ENCODE measurements at regions not wholly inside any gene's neighbourhood (a gene's known extent, or its start where the extent isn't known, plus 50 kb on each side); places are given as distances from the start of the nearest gene placed in this dataset.

GRCh38 chr13:80906860-80907259, 565.9 kb upstream of the SPRY2 start:
- H3K4me3 ChIP-seq, result no peak overlapping the region
- TF ChIP-seq EZH2phosphoT487 (IDR thresholded peaks at IDR 0.05; ENCODE audit: low read depth, severe bottlenecking, unreplicated experiment) (no peak), EZH2 (IDR thresholded peaks at IDR 0.05; ENCODE audit: borderline replicate concordance) (no peak)
- TF ChIP-seq, protein P1, sequence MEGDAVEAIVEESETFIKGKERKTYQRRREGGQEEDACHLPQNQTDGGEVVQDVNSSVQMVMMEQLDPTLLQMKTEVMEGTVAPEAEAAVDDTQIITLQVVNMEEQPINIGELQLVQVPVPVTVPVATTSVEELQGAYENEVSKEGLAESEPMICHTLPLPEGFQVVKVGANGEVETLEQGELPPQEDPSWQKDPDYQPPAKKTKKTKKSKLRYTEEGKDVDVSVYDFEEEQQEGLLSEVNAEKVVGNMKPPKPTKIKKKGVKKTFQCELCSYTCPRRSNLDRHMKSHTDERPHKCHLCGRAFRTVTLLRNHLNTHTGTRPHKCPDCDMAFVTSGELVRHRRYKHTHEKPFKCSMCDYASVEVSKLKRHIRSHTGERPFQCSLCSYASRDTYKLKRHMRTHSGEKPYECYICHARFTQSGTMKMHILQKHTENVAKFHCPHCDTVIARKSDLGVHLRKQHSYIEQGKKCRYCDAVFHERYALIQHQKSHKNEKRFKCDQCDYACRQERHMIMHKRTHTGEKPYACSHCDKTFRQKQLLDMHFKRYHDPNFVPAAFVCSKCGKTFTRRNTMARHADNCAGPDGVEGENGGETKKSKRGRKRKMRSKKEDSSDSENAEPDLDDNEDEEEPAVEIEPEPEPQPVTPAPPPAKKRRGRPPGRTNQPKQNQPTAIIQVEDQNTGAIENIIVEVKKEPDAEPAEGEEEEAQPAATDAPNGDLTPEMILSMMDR (IDR thresholded peaks at IDR 0.05; ENCODE audit: poor library complexity), result no peak
- no peak for DNase-seq (ENCODE audit: low spot score)
- no peak overlapping the region for H3K27ac ChIP-seq
- WGBS (ENCODE audit: low lambda C conversion rate, missing lambda C conversion rate), result 77% methylated on average over 2 of the region's 2 CpGs
- H3K36me3 ChIP-seq (replicated peaks; ENCODE audit: insufficient read depth, low read depth), result no peaks in the 10 kb centered on the region
- no peaks in the 10 kb centered on the region for H3K79me2 ChIP-seq
- H3K27me3 ChIP-seq, result no peaks in the 10 kb centered on the region
- H4K20me1 ChIP-seq (ENCODE audit: insufficient read depth, poor library complexity, severe bottlenecking), result no peaks in the 10 kb centered on the region
- no peaks in the 10 kb centered on the region for H3K4me1 ChIP-seq (ENCODE audit: insufficient read depth)
- no peak overlapping the region for H2AFZ ChIP-seq
- no peaks in the 10 kb centered on the region for H3K9me2 ChIP-seq (replicated peaks; ENCODE audit: insufficient read depth)
- H3K4me2 ChIP-seq, result no peak overlapping the region
- no peaks in the 10 kb centered on the region for H3K9me3 ChIP-seq (ENCODE audit: low read depth)

- Histone ChIP-seq H3K36me3 (replicated peaks; ENCODE audit: insufficient read depth, low read depth) (no peaks in the 10 kb centered on the region), H3K4me1 (ENCODE audit: insufficient read depth) (no peaks in the 10 kb centered on the region), H3K27me3 (no peaks in the 10 kb centered on the region), H4K20me1 (ENCODE audit: insufficient read depth, poor library complexity, severe bottlenecking) (no peaks in the 10 kb centered on the region), H3K4me3 (no peak overlapping the region), H3K79me2 (no peaks in the 10 kb centered on the region), H3K9me3 (ENCODE audit: low read depth) (no peaks in the 10 kb centered on the region), H3K27ac (peak overlapping the region; percentile 26), H2AFZ (no peak overlapping the region), H3K9me2 (replicated peaks; ENCODE audit: insufficient read depth) (no peaks in the 10 kb centered on the region), H3K4me2 (no peak overlapping the region)
- WGBS (ENCODE audit: low lambda C conversion rate, missing lambda C conversion rate), result 42% methylated on average over 1 of the region's 1 CpG
- DNase-seq (ENCODE audit: low spot score), result no peak
- TF ChIP-seq, protein P1 (IDR thresholded peaks at IDR 0.05; ENCODE audit: poor library complexity), result no peak
- TF ChIP-seq EZH2 (IDR thresholded peaks at IDR 0.05; ENCODE audit: borderline replicate concordance), result no peak
- peak; percentile 57 for TF ChIP-seq EZH2phosphoT487 (IDR thresholded peaks at IDR 0.05; ENCODE audit: low read depth, severe bottlenecking, unreplicated experiment)
Measured at GRCh38 chr13:80904386-80904785, 563.5 kb upstream of the SPRY2 start.

DNA sequence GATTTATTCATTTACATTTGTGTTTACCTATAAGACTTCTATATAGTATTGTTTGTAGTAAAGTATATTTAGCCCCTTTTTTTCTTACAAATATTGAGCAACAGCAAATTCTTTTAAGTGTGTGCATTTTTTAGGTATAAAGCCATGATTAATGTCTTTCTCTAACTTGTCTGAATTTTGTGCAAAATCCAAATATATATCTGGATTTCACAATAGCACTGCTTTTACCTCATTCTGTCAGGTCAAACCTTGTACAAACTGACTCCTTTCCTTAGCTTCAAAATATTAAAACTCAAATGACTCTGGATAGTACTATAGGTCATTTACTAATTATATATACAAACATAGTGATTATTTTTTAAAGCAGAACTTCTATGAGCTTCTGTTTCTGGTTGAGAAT, 563.0 kb upstream of the SPRY2 start:
- Histone ChIP-seq H3K27me3 (no peaks in the 10 kb centered on the region), H3K79me2 (no peaks in the 10 kb centered on the region), H3K9me3 (ENCODE audit: low read depth) (no peaks in the 10 kb centered on the region), H2AFZ (no peak overlapping the region), H3K4me3 (no peak overlapping the region), H3K4me1 (ENCODE audit: insufficient read depth) (no peaks in the 10 kb centered on the region), H3K27ac (no peak overlapping the region), H4K20me1 (ENCODE audit: insufficient read depth, poor library complexity, severe bottlenecking) (no peaks in the 10 kb centered on the region), H3K4me2 (no peak overlapping the region), H3K9me2 (replicated peaks; ENCODE audit: insufficient read depth) (no peaks in the 10 kb centered on the region), H3K36me3 (replicated peaks; ENCODE audit: insufficient read depth, low read depth) (no peaks in the 10 kb centered on the region)
- TF ChIP-seq EZH2 (IDR thresholded peaks at IDR 0.05; ENCODE audit: borderline replicate concordance), result no peak
- TF ChIP-seq, protein P1 (IDR thresholded peaks at IDR 0.05; ENCODE audit: poor library complexity), result no peak
- no peak for TF ChIP-seq EZH2phosphoT487 (IDR thresholded peaks at IDR 0.05; ENCODE audit: low read depth, severe bottlenecking, unreplicated experiment)
- no peak for DNase-seq (ENCODE audit: low spot score)

- no peak for TF ChIP-seq EZH2 (IDR thresholded peaks at IDR 0.05; ENCODE audit: borderline replicate concordance)
- TF ChIP-seq, protein P1 (IDR thresholded peaks at IDR 0.05; ENCODE audit: poor library complexity), result no peak
- no peak for TF ChIP-seq EZH2phosphoT487 (IDR thresholded peaks at IDR 0.05; ENCODE audit: low read depth, severe bottlenecking, unreplicated experiment)
- H3K27ac ChIP-seq, result peak overlapping the region; percentile 1
- H3K79me2 ChIP-seq, result no peaks in the 10 kb centered on the region
Measured at GRCh38 chr13:80901530-80901929, 560.6 kb upstream of the SPRY2 start.

More at GRCh38 chr13:80901530-80901929, 560.6 kb upstream of the SPRY2 start:
- Histone ChIP-seq H3K4me2 (no peak overlapping the region), H3K36me3 (replicated peaks; ENCODE audit: insufficient read depth, low read depth) (no peaks in the 10 kb centered on the region), H4K20me1 (ENCODE audit: insufficient read depth, poor library complexity, severe bottlenecking) (no peaks in the 10 kb centered on the region), H3K9me3 (ENCODE audit: low read depth) (no peaks in the 10 kb centered on the region), H3K9me2 (replicated peaks; ENCODE audit: insufficient read depth) (no peaks in the 10 kb centered on the region), H3K4me1 (ENCODE audit: insufficient read depth) (no peaks in the 10 kb centered on the region), H3K4me3 (no peak overlapping the region), H2AFZ (no peak overlapping the region), H3K27me3 (no peaks in the 10 kb centered on the region)
- DNase-seq (ENCODE audit: low spot score), result no peak
- 91% methylated on average over 2 of the region's 2 CpGs for WGBS (ENCODE audit: low lambda C conversion rate, missing lambda C conversion rate)

Measured in hepatocyte (in vitro differentiated cells).